PC-9 (cell line): ENCODE measurements at regions not wholly inside any gene's neighbourhood (a gene's known extent, or its start where the extent isn't known, plus 50 kb on each side); places are given as distances from the start of the nearest gene placed in this dataset.

Experiments used
- BruUV-seq: library from RNA; stranded (reverse); fragments of 400-500 nt; replicated peaks from 2 replicates; lab custom pipeline; 2021; lab: Mats Ljungman, UMichigan
- CTCF ChIA-PET: fragments of 300-600 bp; sonication (Branson Sonifier 250); formaldehyde crosslinking; loops from one replicate; lab custom pipeline; 2022; ENCODE audit warnings: antibody characterized with exemption; lab: Charles Lee
- POLR2A ChIA-PET: fragments of 300-600 bp; sonication (Branson Sonifier 250); formaldehyde crosslinking; loops from one replicate; lab custom pipeline; 2022; ENCODE audit warnings: antibody characterized with exemption; ENCODE audit not compliant: unreplicated experiment; lab: Charles Lee
- DNase-seq, 2 experiments: peaks; one replicate each; pipeline versions ENCODE4 v3.0.0 to v3.0.0-alpha.2; 2015 to 2022; ENCODE audit warnings: mixed read lengths in 1 of 2
- H2AFZ ChIP-seq: fragments of 200-600 bp; sonication (generic); 2 replicates; pipeline ENCODE4 v1.8.1; 2017; ENCODE audit warnings: antibody characterized with exemption
- H3F3A ChIP-seq: fragments of 200-600 bp; sonication (generic); 2 replicates; pipeline ENCODE4 v1.8.1; 2017; ENCODE audit warnings: antibody characterized with exemption, mild to moderate bottlenecking, low read depth; ENCODE audit not compliant: insufficient read depth
- H3K27ac ChIP-seq: fragments of 200-600 bp; sonication (generic); 2 replicates; pipeline ENCODE4 v1.6.1; 2016; ENCODE audit warnings: mixed run types
- H3K27me3 ChIP-seq: fragments of 200-600 bp; sonication (generic); 2 replicates; pipeline ENCODE4 v1.6.1; 2016; ENCODE audit warnings: low read depth, mixed run types; ENCODE audit not compliant: insufficient read depth
- H3K36me3 ChIP-seq: fragments of 200-600 bp; sonication (generic); 2 replicates; pipeline ENCODE4 v1.6.1; 2016; ENCODE audit warnings: low read depth, mixed run types
- H3K4me1 ChIP-seq: fragments of 200-600 bp; sonication (generic); replicated peaks from 2 replicates; pipeline ENCODE4 v1.6.1; 2016; ENCODE audit warnings: mixed run types; ENCODE audit not compliant: insufficient read depth
- H3K4me2 ChIP-seq: fragments of 200-600 bp; sonication (generic); 2 replicates; pipeline ENCODE4 v1.6.1; 2017; ENCODE audit warnings: mixed run types
- H3K4me3 ChIP-seq: fragments of 200-600 bp; sonication (generic); 2 replicates; pipeline ENCODE4 v1.6.1; 2016; ENCODE audit warnings: mixed run types
- H3K79me2 ChIP-seq: fragments of 200-600 bp; sonication (generic); 2 replicates; pipeline ENCODE4 v1.6.1; 2017; ENCODE audit warnings: low read depth, mixed run types
- H3K9me2 ChIP-seq: fragments of 200-600 bp; sonication (generic); 2 replicates; pipeline ENCODE4 v1.8.1; 2017; ENCODE audit warnings: mild to moderate bottlenecking; ENCODE audit not compliant: insufficient read depth
- H3K9me3 ChIP-seq: fragments of 200-600 bp; sonication (generic); 2 replicates; pipeline ENCODE4 v1.8.1; 2016; ENCODE audit warnings: low read depth; ENCODE audit not compliant: insufficient read depth
- H4K20me1 ChIP-seq: fragments of 200-600 bp; sonication (generic); 2 replicates; pipeline ENCODE4 v1.8.1; 2017; ENCODE audit not compliant: insufficient read depth
- EZH2 ChIP-seq: fragments of 200-600 bp; sonication (generic); IDR thresholded peaks from 2 replicates; pipeline ENCODE4 v1.8.0; 2017; ENCODE audit warnings: antibody characterized with exemption, low read depth
- intact Hi-C: fragments of 100-400 bp; cut with micrococcal nuclease; formaldehyde crosslinking; loops from one replicate; pipeline ENCODE4 v1.10.0; 2022; ENCODE audit not compliant: unreplicated experiment
- TF ChIP-seq, protein P1 (sequence below): fragments of 200-600 bp; sonication (generic); conservative IDR thresholded peaks from 2 replicates; pipeline ENCODE4 v1.6.1; 2017; ENCODE audit warnings: mixed run types, antibody characterized with exemption, mild to moderate bottlenecking, moderate library complexity

DNA sequence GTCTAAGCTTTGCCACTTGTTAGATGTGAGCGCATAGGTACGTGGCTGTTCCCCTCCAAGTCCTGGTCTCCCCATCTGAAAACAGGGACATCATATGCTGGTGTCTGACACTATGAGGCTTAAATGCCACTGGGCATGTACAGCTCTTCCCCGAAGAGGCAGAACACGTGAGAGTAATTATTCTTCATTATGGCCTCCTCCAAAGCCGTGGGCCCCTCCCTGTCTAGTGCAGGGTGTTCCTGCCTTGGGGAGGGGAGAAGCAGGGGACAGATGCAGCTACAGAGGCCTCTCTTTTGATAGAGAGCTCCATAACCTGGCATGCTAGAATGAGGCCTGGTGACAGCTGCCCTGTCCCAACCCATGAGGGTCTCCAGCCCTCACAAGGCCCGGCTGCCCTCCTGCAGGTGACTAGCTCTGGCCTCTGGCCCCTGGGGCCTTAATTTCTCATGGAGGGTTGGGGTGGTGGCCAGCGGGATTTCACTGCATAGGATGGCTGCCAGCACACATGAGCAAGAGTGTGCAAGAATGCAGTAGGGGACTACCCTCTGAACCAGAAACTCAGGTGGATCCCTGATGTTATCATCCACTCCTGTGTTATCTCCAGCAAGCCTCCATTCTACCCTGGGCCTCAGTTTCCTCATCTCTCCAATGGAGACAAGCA is 334.6 kb downstream of the MN1 start:
- ChIA-PET CTCF (no interaction called here), POLR2A (no interaction called here)

GRCh38 chr22:27467711-27468110 is 333.8 kb downstream of the MN1 start:
- Histone ChIP-seq H3K9me2 (no peaks in the 10 kb centered on the region), H2AFZ (no peak overlapping the region), H3K36me3 (no peaks in the 10 kb centered on the region), H3K27ac (no peak overlapping the region), H3K4me2 (no peak overlapping the region), H3K9me3 (no peaks in the 10 kb centered on the region), H3K27me3 (no peaks in the 10 kb centered on the region), H3K4me3 (no peak overlapping the region), H3K79me2 (no peaks in the 10 kb centered on the region), H3K4me1 (peaks cover 3% of the 10 kb centered on the region), H4K20me1 (no peaks in the 10 kb centered on the region), H3F3A (no peaks in the 10 kb centered on the region)
- ChIA-PET CTCF (interaction anchor here (0.6 kb wide), 1 partner anchor 43 kb away, joined by 3 read pairs; no protein-coding TSS in a partner anchor), POLR2A (no interaction called here)
- DNase-seq, result no peak
- BruUV-seq, result no TSS peak
- intact Hi-C loops, result no loop called here
- TF ChIP-seq EZH2, result no peak
- TF ChIP-seq, protein P1, sequence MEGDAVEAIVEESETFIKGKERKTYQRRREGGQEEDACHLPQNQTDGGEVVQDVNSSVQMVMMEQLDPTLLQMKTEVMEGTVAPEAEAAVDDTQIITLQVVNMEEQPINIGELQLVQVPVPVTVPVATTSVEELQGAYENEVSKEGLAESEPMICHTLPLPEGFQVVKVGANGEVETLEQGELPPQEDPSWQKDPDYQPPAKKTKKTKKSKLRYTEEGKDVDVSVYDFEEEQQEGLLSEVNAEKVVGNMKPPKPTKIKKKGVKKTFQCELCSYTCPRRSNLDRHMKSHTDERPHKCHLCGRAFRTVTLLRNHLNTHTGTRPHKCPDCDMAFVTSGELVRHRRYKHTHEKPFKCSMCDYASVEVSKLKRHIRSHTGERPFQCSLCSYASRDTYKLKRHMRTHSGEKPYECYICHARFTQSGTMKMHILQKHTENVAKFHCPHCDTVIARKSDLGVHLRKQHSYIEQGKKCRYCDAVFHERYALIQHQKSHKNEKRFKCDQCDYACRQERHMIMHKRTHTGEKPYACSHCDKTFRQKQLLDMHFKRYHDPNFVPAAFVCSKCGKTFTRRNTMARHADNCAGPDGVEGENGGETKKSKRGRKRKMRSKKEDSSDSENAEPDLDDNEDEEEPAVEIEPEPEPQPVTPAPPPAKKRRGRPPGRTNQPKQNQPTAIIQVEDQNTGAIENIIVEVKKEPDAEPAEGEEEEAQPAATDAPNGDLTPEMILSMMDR, result no peak

More for the DNA sequence above, 334.6 kb downstream of the MN1 start:
- peak in 1 of 2 experiments; percentile 10 for DNase-seq
- H4K20me1 ChIP-seq, result no peaks in the 10 kb centered on the region
- BruUV-seq, result no TSS peak
- no peak overlapping the region for H2AFZ ChIP-seq
- H3K27me3 ChIP-seq, result no peaks in the 10 kb centered on the region
- H3K9me3 ChIP-seq, result no peaks in the 10 kb centered on the region
- no peaks in the 10 kb centered on the region for H3K79me2 ChIP-seq
- no peak for TF ChIP-seq EZH2
- TF ChIP-seq, protein P1, result no peak
- H3K27ac ChIP-seq, result no peak overlapping the region
- H3K9me2 ChIP-seq, result no peaks in the 10 kb centered on the region
- peaks cover 9% of the 10 kb centered on the region for H3K4me1 ChIP-seq
- intact Hi-C loops, result no loop called here
- H3F3A ChIP-seq, result peaks cover under 1% of the 10 kb centered on the region; the same call in 1 of the 2 replicates
- H3K4me2 ChIP-seq, result no peak overlapping the region
- H3K36me3 ChIP-seq, result no peaks in the 10 kb centered on the region
- H3K4me3 ChIP-seq, result no peak overlapping the region

- Histone ChIP-seq H3K4me2 (no peak overlapping the region), H3K27ac (no peak overlapping the region), H3F3A (peaks cover 9% of the 10 kb centered on the region), H3K4me1 (peaks cover 12% of the 10 kb centered on the region), H4K20me1 (no peaks in the 10 kb centered on the region), H3K9me2 (no peaks in the 10 kb centered on the region), H3K27me3 (no peaks in the 10 kb centered on the region), H3K36me3 (no peaks in the 10 kb centered on the region), H2AFZ (no peak overlapping the region), H3K9me3 (no peaks in the 10 kb centered on the region), H3K79me2 (no peaks in the 10 kb centered on the region), H3K4me3 (no peak overlapping the region)
- peak in 1 of 2 experiments; percentile 28 for DNase-seq
- POLR2A ChIA-PET, result no interaction called here
- intact Hi-C loops, result no loop called here
- BruUV-seq, result no TSS peak
- CTCF ChIA-PET, result no interaction called here
- TF ChIP-seq EZH2, result no peak
Observed at GRCh38 chr22:27468712-27469111, 332.8 kb downstream of the MN1 start.
